DMS 273 (cell line): ENCODE measurements at regions not wholly inside any gene's neighbourhood (a gene's known extent, or its start where the extent isn't known, plus 50 kb on each side); places are given as distances from the start of the nearest gene placed in this dataset.

Experiments used
- DNase-seq: peaks from one replicate; lab custom pipeline; 2025; ENCODE audit not compliant: unreplicated experiment; lab: John Stamatoyannopoulos, UW

- no peak for DNase-seq
These were observed 170.9 kb downstream of the SEC61B start for GRCh38 chr9:99392986-99393385.

DNA sequence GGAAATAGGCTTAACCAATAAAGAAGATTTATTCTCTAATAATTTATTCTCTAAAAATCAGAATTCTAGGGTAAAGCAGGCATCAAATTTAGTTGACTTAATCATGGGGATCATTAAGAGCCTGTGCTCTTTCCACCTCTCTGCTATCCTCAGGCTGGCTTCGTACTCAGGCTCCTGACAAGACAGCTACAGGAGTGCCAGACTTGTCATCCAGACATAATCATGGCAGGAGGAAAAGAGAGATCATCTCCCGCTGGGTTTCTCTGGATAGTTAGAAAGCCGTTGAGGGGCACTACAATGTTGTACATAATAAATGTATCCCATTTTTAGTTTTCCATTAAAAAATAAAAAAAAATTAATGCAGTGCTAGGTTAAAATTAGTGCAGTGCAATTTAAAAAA lies 171.9 kb downstream of the SEC61B start:
- DNase-seq: no peak

DNA sequence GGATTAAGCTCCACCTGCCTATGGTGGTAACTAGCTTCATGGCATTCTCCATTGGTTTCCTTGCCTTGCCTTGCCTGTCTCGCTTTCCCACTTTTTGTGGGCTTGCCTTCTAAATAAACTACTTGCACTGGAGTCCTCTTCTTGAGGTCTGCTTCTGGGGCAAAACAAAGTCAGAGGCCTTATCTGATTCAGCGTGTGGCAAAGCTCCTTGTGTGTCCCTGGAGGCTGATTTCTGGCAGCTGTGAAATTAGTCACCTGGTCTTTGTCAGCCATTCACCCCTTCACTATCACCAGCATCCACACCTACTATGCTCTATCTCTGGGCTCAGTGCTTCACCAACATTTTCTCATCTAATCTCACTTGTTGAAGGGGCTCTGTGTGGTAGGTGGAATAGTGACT lies 176.2 kb downstream of the SEC61B start:
- DNase-seq: no peak

GRCh38 chr9:99399474-99399873 lies 177.4 kb downstream of the SEC61B start:
- DNase-seq: no peak

DNA sequence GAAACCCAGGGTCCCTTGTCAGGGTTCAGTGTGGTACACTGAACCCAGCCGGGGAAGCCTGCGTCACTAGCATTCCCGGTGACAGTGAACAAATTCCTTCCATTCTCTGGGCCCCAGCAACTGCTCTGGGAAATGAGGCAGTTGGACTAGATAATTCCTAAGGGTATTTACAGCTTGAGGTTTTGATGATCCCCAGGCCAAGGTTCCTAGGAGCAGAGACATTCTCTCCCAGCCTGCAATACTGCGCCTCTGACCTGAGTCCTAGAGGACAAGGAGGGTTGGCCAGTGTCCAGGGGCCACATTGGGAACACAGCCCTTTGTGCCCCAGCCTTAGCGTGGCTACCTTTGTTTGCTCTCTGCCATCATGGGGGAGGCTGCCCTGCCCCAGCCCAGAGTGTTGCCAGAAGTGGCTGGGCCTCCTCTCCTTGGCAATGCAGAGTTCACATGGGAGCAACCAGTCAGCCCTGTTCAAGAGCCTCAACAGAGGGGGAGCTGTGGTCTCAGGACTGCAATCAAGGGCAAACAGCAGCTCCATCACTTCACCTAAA lies 178.2 kb downstream of the SEC61B start:
- DNase-seq: no peak

GRCh38 chr9:99401680-99402504 lies 179.8 kb downstream of the SEC61B start:
- no peak for DNase-seq

DNA sequence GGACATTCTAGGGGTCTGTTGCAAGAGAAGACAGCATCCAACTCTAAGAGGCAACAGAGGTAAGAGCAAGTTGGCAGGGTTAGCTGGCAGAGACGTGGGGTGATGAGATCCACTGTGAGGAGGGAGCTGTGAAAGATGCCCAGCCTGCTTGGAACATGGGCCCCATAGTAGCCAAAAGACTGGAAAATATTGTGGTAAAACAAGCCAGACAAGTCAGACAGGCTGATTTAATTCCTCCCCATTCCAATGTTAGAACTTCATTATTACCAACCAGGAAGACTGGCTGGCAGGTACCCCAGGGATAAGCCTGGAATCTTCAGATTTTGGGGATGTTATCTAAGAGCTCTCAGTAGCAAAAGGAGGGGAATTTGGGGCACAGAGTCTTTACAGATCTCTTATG lies 181.3 kb downstream of the SEC61B start:
- DNase-seq: no peak

GRCh38 chr9:99405359-99405758 lies 183.3 kb downstream of the SEC61B start:
- DNase-seq: no peak

GRCh38 chr9:99406939-99407338 lies 184.9 kb downstream of the SEC61B start:
- no peak for DNase-seq

DNA sequence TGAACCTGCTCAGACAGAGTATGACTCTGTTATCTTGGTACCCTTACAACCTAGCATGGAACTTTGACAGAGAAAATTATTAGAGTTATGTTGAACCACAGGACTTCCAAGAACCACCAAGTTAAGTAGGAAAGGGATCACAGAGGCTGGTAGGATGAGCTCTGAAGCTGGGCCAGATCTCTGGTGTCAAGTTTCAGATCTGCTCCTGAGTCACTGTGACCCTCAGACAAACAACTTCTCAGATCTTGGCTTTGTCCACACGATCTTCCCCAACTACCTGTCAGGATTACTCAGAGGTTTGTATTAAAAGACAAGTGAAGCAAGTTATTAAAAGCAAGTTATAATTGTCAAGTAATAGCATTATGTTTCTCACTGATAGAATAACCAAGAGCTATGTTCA lies 189.0 kb downstream of the SEC61B start:
- DNase-seq: no peak

- no peak for DNase-seq
These were observed 189.5 kb downstream of the SEC61B start for GRCh38 chr9:99411479-99412115.

- no peak for DNase-seq
These were observed 190.5 kb downstream of the SEC61B start for GRCh38 chr9:99412606-99413005.

- DNase-seq: no peak
These were observed 192.2 kb downstream of the SEC61B start for GRCh38 chr9:99414321-99414720.

DNA sequence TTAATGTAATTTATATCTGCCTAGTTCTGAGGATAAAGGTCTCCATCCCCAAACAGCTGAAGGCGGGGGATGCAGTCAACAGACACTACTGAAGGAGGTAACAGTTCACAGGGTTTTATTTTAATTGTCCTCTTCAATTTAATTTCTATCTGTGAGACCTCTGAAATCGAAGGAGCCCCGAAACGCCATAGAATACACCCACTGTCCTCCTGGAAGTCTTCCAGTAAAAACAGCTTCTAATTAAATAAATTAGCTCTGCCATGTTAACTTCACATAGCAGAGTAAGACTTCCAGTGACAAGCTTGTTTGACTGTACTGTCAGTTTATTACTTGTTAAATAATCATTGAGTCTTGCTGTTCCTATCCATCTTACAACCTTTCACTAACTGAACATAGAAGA lies 193.5 kb downstream of the SEC61B start:
- no peak for DNase-seq

GRCh38 chr9:99416007-99416406 lies 193.9 kb downstream of the SEC61B start:
- no peak for DNase-seq

- DNase-seq: peak; percentile 64
These were observed 197.0 kb downstream of the SEC61B start for GRCh38 chr9:99419070-99419469.

GRCh38 chr9:99421369-99421768 lies 199.3 kb downstream of the SEC61B start:
- DNase-seq: no peak

DNA sequence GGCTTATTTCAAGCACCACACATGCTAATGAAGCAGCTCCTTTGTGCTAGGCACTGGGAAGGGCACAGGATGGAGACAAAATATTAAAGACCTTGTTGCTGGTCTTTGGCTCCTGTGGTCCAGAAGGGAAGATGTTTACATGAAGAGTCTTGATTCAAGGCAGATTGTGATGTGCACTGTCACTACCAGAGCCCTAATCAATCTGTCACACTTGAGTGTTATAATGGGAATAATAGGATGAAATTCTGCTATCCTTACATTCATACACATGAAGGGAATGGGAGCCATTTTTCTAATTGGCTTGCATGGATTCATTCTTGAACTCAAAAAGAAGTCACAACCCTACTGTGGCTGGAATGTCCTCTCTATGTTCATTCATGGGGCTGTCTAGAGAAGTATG lies 203.0 kb downstream of the SEC61B start:
- no peak for DNase-seq

DNA sequence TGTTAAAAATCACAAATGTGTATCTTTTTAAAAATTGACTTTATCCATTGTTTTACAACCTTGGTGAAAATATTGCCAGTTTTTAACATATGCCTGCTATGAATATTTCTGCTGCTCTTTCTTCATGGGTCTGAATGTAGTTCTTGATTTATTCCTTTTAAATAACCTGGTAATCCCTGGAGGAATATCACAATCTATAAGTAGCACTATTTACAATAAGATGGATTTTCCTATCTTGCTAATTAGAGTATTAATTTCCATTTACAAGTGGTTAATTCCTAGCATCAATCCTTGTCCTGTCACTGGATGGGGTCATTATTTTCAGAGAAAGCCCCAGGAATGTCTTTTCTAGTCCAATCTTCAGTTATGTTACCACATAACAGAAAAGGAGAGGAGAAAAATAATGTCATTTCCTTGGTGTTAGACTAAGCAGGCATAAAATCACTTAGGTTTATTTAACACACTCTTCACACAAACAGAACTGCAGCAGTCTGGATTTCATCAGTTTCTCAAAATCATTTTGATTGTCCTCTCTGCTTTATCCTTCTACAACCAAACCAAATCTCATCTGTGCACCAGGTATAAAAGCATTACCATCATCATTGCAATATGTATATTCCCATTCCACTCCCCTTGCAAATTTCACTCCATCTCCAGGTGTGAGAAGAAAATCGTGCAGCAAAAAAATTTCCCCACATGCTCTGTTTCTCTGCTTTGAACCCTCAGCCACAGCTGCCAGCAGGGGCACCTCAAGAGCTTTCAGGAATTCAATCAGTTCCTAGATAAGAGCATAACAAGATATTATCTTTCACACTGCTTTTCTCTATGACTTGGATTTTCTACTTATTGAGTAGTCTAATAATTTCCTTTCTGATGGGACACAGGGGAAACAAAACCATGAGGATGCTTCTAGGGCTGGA lies 204.1 kb downstream of the SEC61B start:
- DNase-seq: no peak

DNA sequence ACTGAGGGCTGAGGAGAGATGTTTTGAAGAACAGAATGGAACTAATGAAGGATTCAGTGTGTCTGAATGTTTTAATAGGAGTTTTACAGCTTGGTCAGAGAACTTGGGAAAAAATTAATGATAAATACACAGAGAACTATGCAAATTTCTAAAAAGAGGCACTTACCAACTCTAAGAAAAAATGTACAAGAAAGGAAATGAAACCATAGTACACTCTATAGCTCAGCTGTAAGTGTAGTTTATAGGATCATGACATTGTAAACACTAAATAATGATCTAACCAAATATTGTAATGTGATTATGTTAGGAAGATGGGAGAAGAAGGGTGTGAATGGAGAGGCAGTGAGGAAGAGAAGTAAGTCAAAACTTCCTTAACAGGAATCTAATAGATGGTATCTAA lies 205.2 kb downstream of the SEC61B start:
- DNase-seq: no peak

- DNase-seq: no peak
These were observed 208.2 kb downstream of the SEC61B start for GRCh38 chr9:99430301-99430700.
